WTC11 (cell line): ENCODE measurements at regions not wholly inside any gene's neighbourhood (a gene's known extent, or its start where the extent isn't known, plus 50 kb on each side); places are given as distances from the start of the nearest gene placed in this dataset.

Experiments used
- ATAC-seq: fragments of 200-7000 bp; cut with Tn5 transposase; 2 replicates; pipeline ENCODE4 v1.10.0; 2021; ENCODE audit warnings: mild to moderate bottlenecking, moderate library complexity
- CTCF ChIA-PET: fragments of 300-600 bp; sonication (Branson Sonifier 250); formaldehyde crosslinking; loops from one replicate; lab custom pipeline; 2021; ENCODE audit warnings: antibody characterized with exemption; lab: Charles Lee
- POLR2A ChIA-PET: fragments of 350-600 bp; sonication (Branson Sonifier 250); formaldehyde crosslinking; loops from one replicate; lab custom pipeline; 2021; ENCODE audit warnings: antibody characterized with exemption; lab: Charles Lee
- DNase-seq: peaks from one replicate; pipeline ENCODE4 v3.0.0; 2021; ENCODE audit warnings: low spot score
- H3K27ac Mint-ChIP-seq: 2 replicates; pipeline ENCODE4 v1.8.0; 2021; ENCODE audit warnings: mixed read lengths
- H3K27me3 Mint-ChIP-seq: 2 replicates; pipeline ENCODE4 v1.8.0; 2021; ENCODE audit warnings: low read depth, mild to moderate bottlenecking, moderate library complexity, mixed read lengths
- H3K36me3 Mint-ChIP-seq: 2 replicates; pipeline ENCODE4 v1.8.0; 2021; ENCODE audit warnings: mixed read lengths
- H3K4me1 Mint-ChIP-seq: 2 replicates; pipeline ENCODE4 v1.8.0; 2022; ENCODE audit warnings: mixed read lengths
- H3K4me3 Mint-ChIP-seq: 2 replicates; pipeline ENCODE4 v1.8.0; 2021; ENCODE audit warnings: mild to moderate bottlenecking, moderate library complexity, mixed read lengths
- H3K9me3 Mint-ChIP-seq: 2 replicates; pipeline ENCODE4 v1.8.0; 2021; ENCODE audit warnings: mixed read lengths
- ATF2 ChIP-seq: sonication (generic); formaldehyde crosslinking; IDR thresholded peaks from 2 replicates; pipeline ENCODE4 v1.8.1; 2022; ENCODE audit warnings: low read depth, missing genetic modification reagents, borderline replicate concordance
- CBFB ChIP-seq: sonication (generic); formaldehyde crosslinking; IDR thresholded peaks from 2 replicates; pipeline ENCODE4 v1.8.1; 2022; ENCODE audit warnings: mild to moderate bottlenecking, low read depth, missing genetic modification reagents
- CREB1 ChIP-seq: sonication (generic); formaldehyde crosslinking; IDR thresholded peaks from 2 replicates; pipeline ENCODE4 v1.8.0; 2023; ENCODE audit warnings: mild to moderate bottlenecking, missing genetic modification reagents
- E2F1 ChIP-seq: sonication (generic); formaldehyde crosslinking; IDR thresholded peaks from 2 replicates; pipeline ENCODE4 v1.8.0; 2022; ENCODE audit warnings: mild to moderate bottlenecking, missing genetic modification reagents
- ESRRA ChIP-seq: sonication (generic); formaldehyde crosslinking; IDR thresholded peaks from 2 replicates; pipeline ENCODE4 v1.8.1; 2022; ENCODE audit warnings: mild to moderate bottlenecking, missing genetic modification reagents, borderline replicate concordance
- FOXP1 ChIP-seq: sonication (generic); formaldehyde crosslinking; IDR thresholded peaks from 2 replicates; pipeline ENCODE4 v1.8.0; 2022; ENCODE audit warnings: missing genetic modification reagents, mild to moderate bottlenecking, moderate library complexity, borderline replicate concordance
- GTF2I ChIP-seq: fragments of 250-450 bp; sonication (Bioruptor Pico); conservative IDR thresholded peaks from 2 replicates; pipeline ENCODE4 v1.4.0; 2021; ENCODE audit warnings: mild to moderate bottlenecking
- NFATC4 ChIP-seq: fragments of 250-450 bp; sonication (Bioruptor Pico); IDR thresholded peaks from 2 replicates; pipeline ENCODE4 v1.9.0; 2021; ENCODE audit warnings: mild to moderate bottlenecking
- NR1H2 ChIP-seq: sonication (generic); formaldehyde crosslinking; IDR thresholded peaks from 2 replicates; pipeline ENCODE4 v1.9.0; 2021; ENCODE audit warnings: mild to moderate bottlenecking, moderate library complexity, missing genetic modification reagents
- PRRX2 ChIP-seq: fragments of 250-450 bp; sonication (Bioruptor Pico); IDR thresholded peaks from 2 replicates; pipeline ENCODE4 v1.8.0; 2021; ENCODE audit warnings: mild to moderate bottlenecking
- ZNF121 ChIP-seq: sonication (generic); formaldehyde crosslinking; IDR thresholded peaks from 2 replicates; pipeline ENCODE4 v1.8.0; 2023; ENCODE audit warnings: missing genetic modification reagents
- ZNF263 ChIP-seq: sonication (generic); formaldehyde crosslinking; IDR thresholded peaks from 2 replicates; pipeline ENCODE4 v1.8.1; 2022; ENCODE audit warnings: low read depth, mild to moderate bottlenecking, moderate library complexity, missing genetic modification reagents
- ZNF317 ChIP-seq: sonication (generic); formaldehyde crosslinking; IDR thresholded peaks from 2 replicates; pipeline ENCODE4 v1.8.1; 2023; ENCODE audit warnings: low read depth, mild to moderate bottlenecking, moderate library complexity, missing genetic modification reagents, borderline replicate concordance
- ZNF396 ChIP-seq: fragments of 250-450 bp; sonication (Bioruptor Pico); IDR thresholded peaks from 2 replicates; pipeline ENCODE4 v1.8.0; 2021; ENCODE audit warnings: mild to moderate bottlenecking, moderate library complexity, borderline replicate concordance
- ZNF416 ChIP-seq: fragments of 250-450 bp; sonication (Bioruptor Pico); IDR thresholded peaks from 2 replicates; pipeline ENCODE4 v1.9.0; 2021; ENCODE audit warnings: mild to moderate bottlenecking, inconsistent platforms
- ZSCAN18 ChIP-seq: fragments of 250-450 bp; sonication (Bioruptor Pico); IDR thresholded peaks from 2 replicates; pipeline ENCODE4 v2.1.2; 2022; ENCODE audit warnings: mild to moderate bottlenecking, moderate library complexity
- TF ChIP-seq, protein P1 (sequence below): sonication (generic); formaldehyde crosslinking; IDR thresholded peaks from 2 replicates; pipeline ENCODE4 v1.8.1; 2023; ENCODE audit warnings: mild to moderate bottlenecking, missing genetic modification reagents
- TF ChIP-seq, protein P2 (sequence below): sonication (generic); formaldehyde crosslinking; conservative IDR thresholded peaks from 2 replicates; pipeline ENCODE4 v1.8.1; 2023; ENCODE audit warnings: mild to moderate bottlenecking, low read depth, missing genetic modification reagents, moderate library complexity
- TF ChIP-seq, protein P3 (sequence below): sonication (generic); formaldehyde crosslinking; IDR thresholded peaks from 2 replicates; pipeline ENCODE4 v1.8.1; 2023; ENCODE audit warnings: mild to moderate bottlenecking, missing genetic modification reagents, moderate library complexity
- TF ChIP-seq, protein P4 (sequence below): sonication (generic); formaldehyde crosslinking; IDR thresholded peaks from 2 replicates; pipeline ENCODE4 v1.8.1; 2023; ENCODE audit warnings: mild to moderate bottlenecking, missing genetic modification reagents, moderate library complexity

- TF ChIP-seq NR1H2 (CRISPR knock-in tag) (no peak), PRRX2 (no peak), CBFB (CRISPR knock-in tag) (no peak), ZNF416 (CRISPR knock-in tag) (no peak), ZNF396 (CRISPR knock-in tag) (no peak), FOXP1 (CRISPR knock-in tag) (no peak), ZNF317 (CRISPR knock-in tag) (no peak)
- TF ChIP-seq, protein P1, sequence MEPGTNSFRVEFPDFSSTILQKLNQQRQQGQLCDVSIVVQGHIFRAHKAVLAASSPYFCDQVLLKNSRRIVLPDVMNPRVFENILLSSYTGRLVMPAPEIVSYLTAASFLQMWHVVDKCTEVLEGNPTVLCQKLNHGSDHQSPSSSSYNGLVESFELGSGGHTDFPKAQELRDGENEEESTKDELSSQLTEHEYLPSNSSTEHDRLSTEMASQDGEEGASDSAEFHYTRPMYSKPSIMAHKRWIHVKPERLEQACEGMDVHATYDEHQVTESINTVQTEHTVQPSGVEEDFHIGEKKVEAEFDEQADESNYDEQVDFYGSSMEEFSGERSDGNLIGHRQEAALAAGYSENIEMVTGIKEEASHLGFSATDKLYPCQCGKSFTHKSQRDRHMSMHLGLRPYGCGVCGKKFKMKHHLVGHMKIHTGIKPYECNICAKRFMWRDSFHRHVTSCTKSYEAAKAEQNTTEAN (CRISPR knock-in tag), result no peak
- H3K27me3 Mint-ChIP-seq, result no peaks in the 10 kb centered on the region; the same call in 1 of the 2 replicates
- no peak for ATAC-seq
- peaks cover 7% of the 10 kb centered on the region for H3K4me1 Mint-ChIP-seq
- ChIA-PET POLR2A (no interaction called here), CTCF (interaction anchor here (1.1 kb wide), 1 partner anchor 14 kb away, joined by 4 read pairs; no protein-coding TSS in a partner anchor)
- DNase-seq, result no peak
- no peaks in the 10 kb centered on the region for H3K36me3 Mint-ChIP-seq
- H3K27ac Mint-ChIP-seq, result no peak overlapping the region
- H3K4me3 Mint-ChIP-seq, result no peak overlapping the region
- H3K9me3 Mint-ChIP-seq, result peaks cover 7% of the 10 kb centered on the region
Observed at GRCh38 chrX:39716802-39717540, 380.8 kb downstream of the BCOR start.

GRCh38 chrX:39718981-39719380, 378.8 kb downstream of the BCOR start:
- Mint-ChIP-seq H3K9me3 (no peaks in the 10 kb centered on the region), H3K27me3 (peaks cover 3% of the 10 kb centered on the region; the same call in 1 of the 2 replicates), H3K4me3 (no peak overlapping the region), H3K36me3 (no peaks in the 10 kb centered on the region), H3K4me1 (peaks cover 7% of the 10 kb centered on the region), H3K27ac (no peak overlapping the region)
- no peak for ATAC-seq
- POLR2A ChIA-PET, result no interaction called here
- CTCF ChIA-PET, result no interaction called here
- no peak for TF ChIP-seq ATF2 (CRISPR knock-in tag)
- TF ChIP-seq ZNF121 (CRISPR knock-in tag), result no peak
- no peak for TF ChIP-seq ZNF263 (CRISPR knock-in tag)
- TF ChIP-seq, protein P2, sequence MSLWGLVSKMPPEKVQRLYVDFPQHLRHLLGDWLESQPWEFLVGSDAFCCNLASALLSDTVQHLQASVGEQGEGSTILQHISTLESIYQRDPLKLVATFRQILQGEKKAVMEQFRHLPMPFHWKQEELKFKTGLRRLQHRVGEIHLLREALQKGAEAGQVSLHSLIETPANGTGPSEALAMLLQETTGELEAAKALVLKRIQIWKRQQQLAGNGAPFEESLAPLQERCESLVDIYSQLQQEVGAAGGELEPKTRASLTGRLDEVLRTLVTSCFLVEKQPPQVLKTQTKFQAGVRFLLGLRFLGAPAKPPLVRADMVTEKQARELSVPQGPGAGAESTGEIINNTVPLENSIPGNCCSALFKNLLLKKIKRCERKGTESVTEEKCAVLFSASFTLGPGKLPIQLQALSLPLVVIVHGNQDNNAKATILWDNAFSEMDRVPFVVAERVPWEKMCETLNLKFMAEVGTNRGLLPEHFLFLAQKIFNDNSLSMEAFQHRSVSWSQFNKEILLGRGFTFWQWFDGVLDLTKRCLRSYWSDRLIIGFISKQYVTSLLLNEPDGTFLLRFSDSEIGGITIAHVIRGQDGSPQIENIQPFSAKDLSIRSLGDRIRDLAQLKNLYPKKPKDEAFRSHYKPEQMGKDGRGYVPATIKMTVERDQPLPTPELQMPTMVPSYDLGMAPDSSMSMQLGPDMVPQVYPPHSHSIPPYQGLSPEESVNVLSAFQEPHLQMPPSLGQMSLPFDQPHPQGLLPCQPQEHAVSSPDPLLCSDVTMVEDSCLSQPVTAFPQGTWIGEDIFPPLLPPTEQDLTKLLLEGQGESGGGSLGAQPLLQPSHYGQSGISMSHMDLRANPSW (CRISPR knock-in tag), result no peak
- no peak for TF ChIP-seq CREB1 (CRISPR knock-in tag)
- no peak for TF ChIP-seq ZSCAN18 (CRISPR knock-in tag)
- no peak for TF ChIP-seq CBFB (CRISPR knock-in tag)
- no peak for TF ChIP-seq ZNF317 (CRISPR knock-in tag)
- no peak for TF ChIP-seq ESRRA
- TF ChIP-seq, protein P3, sequence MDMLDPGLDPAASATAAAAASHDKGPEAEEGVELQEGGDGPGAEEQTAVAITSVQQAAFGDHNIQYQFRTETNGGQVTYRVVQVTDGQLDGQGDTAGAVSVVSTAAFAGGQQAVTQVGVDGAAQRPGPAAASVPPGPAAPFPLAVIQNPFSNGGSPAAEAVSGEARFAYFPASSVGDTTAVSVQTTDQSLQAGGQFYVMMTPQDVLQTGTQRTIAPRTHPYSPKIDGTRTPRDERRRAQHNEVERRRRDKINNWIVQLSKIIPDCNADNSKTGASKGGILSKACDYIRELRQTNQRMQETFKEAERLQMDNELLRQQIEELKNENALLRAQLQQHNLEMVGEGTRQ (CRISPR knock-in tag), result no peak
- TF ChIP-seq, protein P4, sequence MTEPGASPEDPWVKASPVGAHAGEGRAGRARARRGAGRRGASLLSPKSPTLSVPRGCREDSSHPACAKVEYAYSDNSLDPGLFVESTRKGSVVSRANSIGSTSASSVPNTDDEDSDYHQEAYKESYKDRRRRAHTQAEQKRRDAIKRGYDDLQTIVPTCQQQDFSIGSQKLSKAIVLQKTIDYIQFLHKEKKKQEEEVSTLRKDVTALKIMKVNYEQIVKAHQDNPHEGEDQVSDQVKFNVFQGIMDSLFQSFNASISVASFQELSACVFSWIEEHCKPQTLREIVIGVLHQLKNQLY (CRISPR knock-in tag), result no peak
- TF ChIP-seq FOXP1 (CRISPR knock-in tag), result no peak
- TF ChIP-seq E2F1 (CRISPR knock-in tag), result no peak
- no peak for TF ChIP-seq ZNF396 (CRISPR knock-in tag)
- TF ChIP-seq GTF2I (CRISPR knock-in tag), result no peak
- TF ChIP-seq NFATC4 (CRISPR knock-in tag), result no peak
- DNase-seq, result no peak
